PC-3 (cell line): ENCODE measurements at regions not wholly inside any gene's neighbourhood (a gene's known extent, or its start where the extent isn't known, plus 50 kb on each side); places are given as distances from the start of the nearest gene placed in this dataset.

Source experiments
- CTCF ChIP-seq: fragments of 300-600 bp; sonication (generic); conservative IDR thresholded peaks from 2 replicates; pipeline ENCODE4 v1.5.1; 2017; ENCODE audit warnings: antibody characterized with exemption, low read depth, mild to moderate bottlenecking, low read length
- EZH2 ChIP-seq: fragments of 300-600 bp; sonication (generic); IDR thresholded peaks from one replicate; pipeline ENCODE4 v1.6.1; 2017; ENCODE audit warnings: antibody characterized with exemption, mild to moderate bottlenecking, low read length; ENCODE audit not compliant: unreplicated experiment
- EZH2phosphoT487 ChIP-seq: fragments of 300-600 bp; sonication (generic); IDR thresholded peaks from 2 replicates; pipeline ENCODE4 v1.6.1; 2018; ENCODE audit warnings: mild to moderate bottlenecking, antibody characterized with exemption, low read length, borderline replicate concordance

GRCh38 chr16:64872101-64872500 lies 249.8 kb downstream of the CDH11 start:
- no peak for TF ChIP-seq CTCF
- no peak for TF ChIP-seq EZH2phosphoT487
- no peak for TF ChIP-seq EZH2
